Endothelial cell of umbilical vein (primary cell): ENCODE measurements at regions not wholly inside any gene's neighbourhood (a gene's known extent, or its start where the extent isn't known, plus 50 kb on each side); places are given as distances from the start of the nearest gene placed in this dataset.

Experiments used
- BruUV-seq: library from RNA; stranded (reverse); fragments of 400-500 nt; replicated peaks from 2 replicates; lab custom pipeline; 2021; lab: Mats Ljungman, UMichigan
- CTCF ChIA-PET: fragments of 300-600, 350-600 bp; sonication (Branson Sonifier 250); formaldehyde crosslinking; loops from one replicate; lab custom pipeline; 2021; ENCODE audit warnings: antibody characterized with exemption, inconsistent platforms; lab: Charles Lee
- POLR2A ChIA-PET: fragments of 300-600, 350-600 bp; sonication (Branson Sonifier 250); formaldehyde crosslinking; loops from one replicate; lab custom pipeline; 2021; ENCODE audit warnings: antibody characterized with exemption, inconsistent platforms; lab: Charles Lee
- DNase-seq: peaks from one replicate; pipeline ENCODE4 v3.0.0-alpha.2; 2011; ENCODE audit warnings: low read depth, low spot score
- FAIRE-seq: peaks from 2 replicates; lab custom pipeline; 2011; peaks lifted over from hg19 to GRCh38; lab: Jason Lieb, UNC
- H2AFZ ChIP-seq: 2 replicates; pipeline ENCODE4 v1.6.0; 2012; ENCODE audit warnings: low read depth, low read length, control low read depth, inconsistent platforms
- H3K27ac ChIP-seq: 2 replicates; pipeline ENCODE4 v1.5.1; 2011; ENCODE audit warnings: low read depth, mild to moderate bottlenecking, control low read depth, low read length, moderate library complexity; ENCODE audit not compliant: insufficient read depth
- H3K27me3 ChIP-seq, 2 experiments: 2 replicates each; pipeline versions ENCODE4 v1.6.0 to v1.6.1; 2011; ENCODE audit warnings: low read length in 2 of 2, mixed read lengths in 1 of 2; ENCODE audit not compliant: control insufficient read depth in 2 of 2, insufficient read depth in 2 of 2
- H3K36me3 ChIP-seq, 2 experiments: 2 replicates in 1 of 2; 3 replicates in 1 of 2; pipeline ENCODE4 v1.5.1; 2011; ENCODE audit warnings: low read length in 2 of 2, mild to moderate bottlenecking in 1 of 2, moderate library complexity in 1 of 2; ENCODE audit not compliant: control insufficient read depth in 2 of 2, insufficient read depth in 2 of 2; ENCODE audit errors: extremely low read depth in 1 of 2
- H3K4me1 ChIP-seq: 3 replicates; pipeline ENCODE4 v1.5.1; 2011; ENCODE audit warnings: mild to moderate bottlenecking, low read length; ENCODE audit not compliant: control insufficient read depth, insufficient read depth; ENCODE audit errors: extremely low read depth
- H3K4me2 ChIP-seq: 2 replicates; pipeline ENCODE4 v1.6.1; 2011; ENCODE audit warnings: low read length, control low read depth, mixed read lengths; ENCODE audit not compliant: insufficient read depth
- H3K4me3 ChIP-seq, 3 experiments: fragments of 200-600 bp in 1 of 3; sonication (generic), shearing (Covaris generic) in 1 of 3; replicated peaks in 1 of 3; 2 replicates each; pipeline ENCODE4 v1.5.1; 2011 to 2016; ENCODE audit warnings: control low read depth in 3 of 3, low read length in 3 of 3, mild to moderate bottlenecking in 2 of 3, inconsistent platforms in 1 of 3, low read depth in 1 of 3, moderate library complexity in 1 of 3; ENCODE audit not compliant: insufficient read depth in 1 of 3
- H3K79me2 ChIP-seq: 2 replicates; pipeline ENCODE4 v1.6.0; 2012; ENCODE audit warnings: low read length, inconsistent platforms; ENCODE audit not compliant: control insufficient read depth, insufficient read depth
- H3K9ac ChIP-seq: replicated peaks from 2 replicates; pipeline ENCODE3; 2011; ENCODE audit warnings: low read length, control low read depth; ENCODE audit not compliant: insufficient read depth; ENCODE audit errors: extremely low read depth
- H3K9me1 ChIP-seq: replicated peaks from 3 replicates; pipeline ENCODE4 v1.6.0; 2011; ENCODE audit warnings: mild to moderate bottlenecking, low read length; ENCODE audit not compliant: control insufficient read depth, insufficient read depth; ENCODE audit errors: extremely low read depth
- H3K9me3 ChIP-seq: replicated peaks from 2 replicates; pipeline ENCODE4 v1.5.1; 2012; ENCODE audit warnings: low read length, inconsistent platforms; ENCODE audit not compliant: control insufficient read depth, insufficient read depth
- H4K20me1 ChIP-seq: replicated peaks from 2 replicates; pipeline ENCODE3; 2011; ENCODE audit warnings: mild to moderate bottlenecking, low read length; ENCODE audit not compliant: control insufficient read depth, insufficient read depth; ENCODE audit errors: extremely low read depth
- CTCF ChIP-seq, 2 donors: IDR thresholded peaks; 1 replicate in 1 of 2; 2 replicates in 1 of 2; pipeline ENCODE4 v1.5.1; 2011; ENCODE audit warnings: low read length in 2 of 2, mild to moderate bottlenecking in 2 of 2, moderate library complexity in 2 of 2, control low read depth in 1 of 2, inconsistent platforms in 1 of 2, low read depth in 1 of 2; ENCODE audit not compliant: insufficient read depth in 1 of 2; ENCODE audit errors: extremely low read depth in 1 of 2
- EZH2 ChIP-seq: IDR thresholded peaks from 2 replicates; pipeline ENCODE4 v1.6.1; 2012; ENCODE audit warnings: borderline replicate concordance, low read depth, mild to moderate bottlenecking, moderate library complexity, low read length, inconsistent platforms; ENCODE audit not compliant: severe bottlenecking
- FOS ChIP-seq: IDR thresholded peaks from 2 replicates; pipeline ENCODE4 v1.6.1; 2011; ENCODE audit warnings: mild to moderate bottlenecking, low read length, moderate library complexity, borderline replicate concordance; ENCODE audit not compliant: insufficient read depth
- GATA2 ChIP-seq: IDR thresholded peaks from 2 replicates; pipeline ENCODE4 v1.7.0; 2011; ENCODE audit warnings: low read depth, mild to moderate bottlenecking, moderate library complexity, mixed read lengths, low read length; ENCODE audit not compliant: insufficient read length, insufficient read depth
- JUN ChIP-seq: IDR thresholded peaks from 2 replicates; pipeline ENCODE4 v1.6.1; 2011; ENCODE audit warnings: borderline replicate concordance, low read depth; ENCODE audit not compliant: insufficient read length, insufficient read depth
- MAX ChIP-seq: IDR thresholded peaks from 2 replicates; pipeline ENCODE4 v1.6.1; 2011; ENCODE audit not compliant: insufficient read depth, insufficient read length
- MYC ChIP-seq: IDR thresholded peaks from one replicate; pipeline ENCODE4 v1.6.1; 2011; ENCODE audit warnings: mild to moderate bottlenecking, low read depth, low read length
- POLR2A ChIP-seq: IDR thresholded peaks from 2 replicates; pipeline ENCODE4 v1.6.1; 2012; ENCODE audit warnings: low read depth, mild to moderate bottlenecking, control low read depth, low read length
- POLR2AphosphoS5 ChIP-seq: IDR thresholded peaks from 2 replicates; pipeline ENCODE4 v1.6.1; 2012; ENCODE audit warnings: low read depth, mild to moderate bottlenecking, control low read depth, low read length, moderate library complexity; ENCODE audit not compliant: insufficient read depth
- dilution Hi-C: fragments of 300-500 bp; cut with MboI; formaldehyde crosslinking; loops from one replicate; pipeline ENCODE4 v1.15.0; 2019; ENCODE audit warnings: low sequenced_read_pairs; ENCODE audit not compliant: extremely low pct_ligation_motif_present
- intact Hi-C: fragments of 100-400 bp; cut with micrococcal nuclease; formaldehyde crosslinking; loops from one replicate; pipeline ENCODE4 v1.10.0; 2022

DNA sequence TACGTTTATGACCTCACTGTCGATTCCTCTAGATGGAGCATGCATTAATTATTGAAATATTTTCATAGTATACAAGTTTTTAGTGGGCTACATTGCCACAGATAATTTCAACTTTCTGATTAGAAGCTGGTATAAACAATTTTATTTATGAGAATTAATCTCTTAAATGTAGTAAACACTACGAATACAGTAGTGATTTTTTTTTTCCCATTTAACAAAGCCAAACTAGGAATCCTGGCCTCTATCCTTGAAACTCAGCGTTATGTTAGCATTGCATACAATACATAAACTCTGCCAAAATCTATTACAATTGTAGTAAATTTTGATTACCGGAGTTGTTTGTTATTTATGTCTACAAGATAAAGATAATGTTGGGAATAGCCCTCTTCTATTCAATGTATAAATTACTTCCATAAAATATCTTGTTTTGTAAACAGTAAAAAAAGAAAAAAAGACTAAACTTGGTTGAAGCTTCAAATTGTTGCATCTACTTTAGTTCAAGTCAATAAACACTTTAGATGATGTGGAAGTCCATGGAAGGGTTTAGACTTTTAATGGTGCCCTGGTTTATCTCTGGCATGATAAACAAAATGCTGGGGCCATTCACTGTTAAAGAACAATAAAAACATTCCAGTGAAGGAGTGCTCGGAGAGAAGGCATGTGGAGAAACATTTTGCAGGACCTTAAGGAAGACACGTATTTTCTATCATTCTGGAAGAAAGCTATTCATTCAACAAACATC is 77.3 kb upstream of the NR2F2 start:
- Histone ChIP-seq H3K9me3 (no peaks in the 10 kb centered on the region), H3K4me1 (no peaks in the 10 kb centered on the region), H3K79me2 (no peaks in the 10 kb centered on the region), H3K9me1 (no peaks in the 10 kb centered on the region), H3K27ac (no peak overlapping the region), H2AFZ (no peak overlapping the region), H3K4me2 (no peak overlapping the region), H3K4me3 (no peak overlapping the region), H3K9ac (no peak overlapping the region), H3K27me3 (no peaks in the 10 kb centered on the region), H4K20me1 (no peaks in the 10 kb centered on the region), H3K36me3 (peaks cover 0 to 2% of the 10 kb centered on the region in 2 experiments)
- intact Hi-C loops, result no loop called here
- FAIRE-seq (no peak), DNase-seq (no peak)
- POLR2A ChIA-PET, result no interaction called here
- TF ChIP-seq MYC (no peak), POLR2AphosphoS5 (no peak), CTCF (IDR thresholded peaks at IDR 0.05; ENCODE audit: extremely low read depth in 1 of 2, insufficient read depth in 1 of 2, low read depth in 1 of 2, low read length in 2 of 2) (no peak), JUN (no peak), FOS (no peak), MAX (no peak), GATA2 (no peak), POLR2A (no peak), EZH2 (no peak)
- dilution Hi-C loops, result no loop called here
- BruUV-seq, result no TSS peak
- CTCF ChIA-PET, result interaction anchor here (1.0 to 1.6 kb wide), 2 partner anchors 14 to 28 kb away, joined by 3 read pairs; no protein-coding TSS in a partner anchor
